Mammary epithelial cell (primary cell): ENCODE measurements at regions not wholly inside any gene's neighbourhood (a gene's known extent, or its start where the extent isn't known, plus 50 kb on each side); places are given as distances from the start of the nearest gene placed in this dataset.

Experiments used
- EZH2 ChIP-seq: IDR thresholded peaks from 2 replicates; pipeline ENCODE4 v1.6.1; 2012; ENCODE audit warnings: low read length, inconsistent platforms, borderline replicate concordance
- TF ChIP-seq, protein P1 (sequence below), 2 donors: IDR thresholded peaks in 1 of 2; conservative IDR thresholded peaks in 1 of 2; 2 replicates each; pipeline ENCODE4 v1.5.1; 2011 to 2012; ENCODE audit warnings: inconsistent platforms in 2 of 2, low read length in 2 of 2, mild to moderate bottlenecking in 2 of 2, control low read depth in 1 of 2, low read depth in 1 of 2; ENCODE audit not compliant: insufficient read depth in 1 of 2; ENCODE audit errors: extremely low read depth in 1 of 2

DNA sequence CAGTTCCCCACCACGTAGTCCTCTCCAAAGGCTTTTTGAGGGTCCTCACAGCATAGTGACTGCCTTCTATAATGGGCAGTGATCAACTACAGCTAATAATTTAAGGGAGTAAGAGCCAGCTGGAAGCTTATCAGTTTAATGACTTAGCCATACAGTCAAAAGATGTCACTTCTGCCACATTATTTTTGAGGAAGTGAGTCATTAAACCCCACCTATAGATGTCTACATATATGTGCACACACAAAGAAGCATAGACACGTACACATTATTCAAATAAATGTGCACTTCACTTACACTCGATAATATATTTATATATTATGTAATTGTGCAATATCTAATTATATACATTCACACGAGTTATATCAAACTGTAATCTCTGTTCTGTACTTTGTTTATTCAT is 1704.7 kb downstream of the KCNT2 start:
- TF ChIP-seq EZH2, result no peak
- TF ChIP-seq, protein P1, sequence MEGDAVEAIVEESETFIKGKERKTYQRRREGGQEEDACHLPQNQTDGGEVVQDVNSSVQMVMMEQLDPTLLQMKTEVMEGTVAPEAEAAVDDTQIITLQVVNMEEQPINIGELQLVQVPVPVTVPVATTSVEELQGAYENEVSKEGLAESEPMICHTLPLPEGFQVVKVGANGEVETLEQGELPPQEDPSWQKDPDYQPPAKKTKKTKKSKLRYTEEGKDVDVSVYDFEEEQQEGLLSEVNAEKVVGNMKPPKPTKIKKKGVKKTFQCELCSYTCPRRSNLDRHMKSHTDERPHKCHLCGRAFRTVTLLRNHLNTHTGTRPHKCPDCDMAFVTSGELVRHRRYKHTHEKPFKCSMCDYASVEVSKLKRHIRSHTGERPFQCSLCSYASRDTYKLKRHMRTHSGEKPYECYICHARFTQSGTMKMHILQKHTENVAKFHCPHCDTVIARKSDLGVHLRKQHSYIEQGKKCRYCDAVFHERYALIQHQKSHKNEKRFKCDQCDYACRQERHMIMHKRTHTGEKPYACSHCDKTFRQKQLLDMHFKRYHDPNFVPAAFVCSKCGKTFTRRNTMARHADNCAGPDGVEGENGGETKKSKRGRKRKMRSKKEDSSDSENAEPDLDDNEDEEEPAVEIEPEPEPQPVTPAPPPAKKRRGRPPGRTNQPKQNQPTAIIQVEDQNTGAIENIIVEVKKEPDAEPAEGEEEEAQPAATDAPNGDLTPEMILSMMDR (conservative IDR thresholded peaks at IDR 0.05 in 1 of 2, IDR thresholded peaks at IDR 0.05 in 1 of 2; ENCODE audit: extremely low read depth in 1 of 2, insufficient read depth in 1 of 2, low read depth in 1 of 2, low read length in 2 of 2), result no peak
